ENCODE measurements at regions not wholly inside any gene's neighbourhood (a gene's known extent, or its start where the extent isn't known, plus 50 kb on each side); places are given as distances from the start of the nearest gene placed in this dataset.
"Not testable (repeated sequence)": the region's sequence is repeated elsewhere in the genome, so short reads cannot be mapped to it uniquely, and the experiment has no call there.

GRCh38 chr10:61078542-61079275 lies 134.7 kb upstream of the RHOBTB1 start:
- DNase-seq, result no peak

- DNase-seq, result no peak
Observed at GRCh38 chr10:61076572-61077114, 132.7 kb upstream of the RHOBTB1 start.

GRCh38 chr10:61073391-61073790 lies 129.4 kb upstream of the RHOBTB1 start:
- DNase-seq, result no peak

DNA sequence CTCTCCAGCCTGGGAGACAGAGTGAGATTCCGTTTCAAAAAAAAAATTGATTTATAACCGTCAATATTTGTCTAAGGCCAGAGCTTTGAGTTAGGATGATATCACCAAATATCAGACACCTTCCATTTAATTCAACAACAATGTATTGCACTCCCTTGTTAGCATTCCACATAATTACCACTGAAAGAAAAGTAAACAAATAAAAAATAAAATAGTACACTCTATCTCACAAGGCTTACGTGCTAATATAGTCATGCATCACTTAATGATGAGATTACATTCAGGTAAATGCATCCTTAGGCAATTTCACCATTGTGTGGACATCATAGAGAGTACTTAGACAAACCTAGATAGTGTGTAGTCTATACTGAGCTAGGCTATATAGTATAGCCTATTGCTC lies 127.6 kb upstream of the RHOBTB1 start:
- no peak for DNase-seq

DNA sequence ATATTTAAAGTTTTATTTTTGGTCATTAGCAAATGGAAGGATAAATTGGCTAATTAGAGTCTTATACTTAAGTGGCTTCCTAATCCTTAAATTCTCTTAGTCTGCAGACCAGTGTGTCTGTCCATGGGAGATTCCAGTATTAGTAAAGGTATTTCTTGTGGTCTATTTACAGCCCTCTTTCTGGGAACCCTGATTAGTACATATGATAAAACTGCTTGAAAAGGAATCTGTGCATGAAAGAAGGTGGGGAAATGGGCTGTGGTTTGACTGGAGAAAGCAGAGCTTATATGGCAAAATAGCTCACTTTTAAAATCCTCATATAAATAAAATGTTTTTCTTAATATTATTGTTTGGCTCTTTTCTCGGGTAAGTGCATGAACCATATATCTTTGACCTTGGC lies 124.5 kb upstream of the RHOBTB1 start:
- DNase-seq, result no peak

- DNase-seq, result no peak
Observed at GRCh38 chr10:61067671-61068336, 123.8 kb upstream of the RHOBTB1 start.

GRCh38 chr10:61066661-61067344 lies 122.8 kb upstream of the RHOBTB1 start:
- DNase-seq, result no peak

GRCh38 chr10:61065051-61065450 lies 121.1 kb upstream of the RHOBTB1 start:
- DNase-seq, result no peak

DNA sequence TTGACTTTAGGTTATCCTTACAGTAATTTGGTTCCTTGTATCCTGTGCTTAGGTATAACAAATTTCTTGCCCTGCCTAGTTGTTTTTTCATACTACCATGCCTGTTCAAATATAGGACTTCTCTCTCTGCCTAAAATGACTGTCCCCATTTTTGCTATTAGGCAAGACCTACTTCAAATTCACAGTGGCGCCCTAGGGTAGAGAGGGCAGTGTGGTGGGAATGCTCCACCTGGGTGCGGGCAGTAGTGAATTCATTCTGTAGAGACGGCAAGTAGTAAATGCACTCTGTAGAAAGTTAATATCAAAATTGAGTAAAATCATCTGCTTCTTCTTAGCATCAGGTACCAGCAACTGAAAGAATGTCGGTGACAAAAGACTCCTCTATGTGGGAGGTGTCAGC lies 120.4 kb upstream of the RHOBTB1 start:
- no peak for DNase-seq

- DNase-seq, result no peak
Observed at GRCh38 chr10:61063901-61064300, 119.9 kb upstream of the RHOBTB1 start.

DNA sequence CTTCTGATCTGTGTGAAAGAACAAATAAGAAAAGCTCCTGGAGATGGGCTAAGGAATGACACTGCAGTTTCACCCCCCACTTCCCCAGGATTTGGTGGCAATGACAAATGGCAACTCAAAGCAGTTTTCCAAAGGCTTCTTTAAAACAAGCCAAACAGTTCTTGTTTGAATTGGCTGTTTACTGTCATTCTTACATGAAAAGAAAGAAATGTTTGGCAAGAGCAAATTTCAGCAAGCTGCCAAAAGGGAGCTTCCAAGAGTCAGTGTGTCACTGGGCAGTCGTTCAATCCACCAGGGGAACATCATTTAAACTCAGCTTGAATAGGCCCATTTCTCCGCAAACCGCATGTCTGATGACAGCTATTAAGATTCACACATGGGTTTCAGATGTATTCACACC lies 119.0 kb upstream of the RHOBTB1 start:
- DNase-seq, result no peak

DNA sequence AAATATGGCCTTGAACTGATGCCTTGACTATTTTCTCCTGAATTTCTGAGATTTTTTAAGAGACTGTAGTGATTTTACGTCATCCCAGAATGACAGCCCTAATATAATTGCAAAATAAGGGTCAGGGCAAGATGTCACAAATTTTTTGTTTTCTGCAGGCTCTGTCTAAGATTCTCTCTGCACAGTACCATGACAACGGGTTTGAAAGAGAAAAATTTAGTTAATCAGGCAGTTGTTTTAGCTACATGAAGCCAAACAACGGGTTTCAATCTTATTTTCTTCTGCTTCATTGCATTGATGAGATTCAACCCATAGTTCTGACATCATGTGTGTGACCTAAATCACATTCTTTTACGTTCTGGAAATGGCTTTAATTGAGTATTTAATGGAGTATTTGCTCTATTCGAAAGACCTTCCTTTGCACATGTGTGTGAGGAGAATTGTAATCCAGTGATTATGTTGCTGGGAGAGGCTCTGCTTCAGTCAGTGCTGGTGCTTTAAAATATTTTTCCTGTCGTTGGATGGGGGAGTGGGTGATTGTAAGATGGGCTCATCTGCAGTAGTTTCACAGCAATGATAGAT lies 118.0 kb upstream of the RHOBTB1 start:
- DNase-seq, result no peak

- no peak for DNase-seq
Observed at GRCh38 chr10:61059636-61060035, 115.7 kb upstream of the RHOBTB1 start.

DNA sequence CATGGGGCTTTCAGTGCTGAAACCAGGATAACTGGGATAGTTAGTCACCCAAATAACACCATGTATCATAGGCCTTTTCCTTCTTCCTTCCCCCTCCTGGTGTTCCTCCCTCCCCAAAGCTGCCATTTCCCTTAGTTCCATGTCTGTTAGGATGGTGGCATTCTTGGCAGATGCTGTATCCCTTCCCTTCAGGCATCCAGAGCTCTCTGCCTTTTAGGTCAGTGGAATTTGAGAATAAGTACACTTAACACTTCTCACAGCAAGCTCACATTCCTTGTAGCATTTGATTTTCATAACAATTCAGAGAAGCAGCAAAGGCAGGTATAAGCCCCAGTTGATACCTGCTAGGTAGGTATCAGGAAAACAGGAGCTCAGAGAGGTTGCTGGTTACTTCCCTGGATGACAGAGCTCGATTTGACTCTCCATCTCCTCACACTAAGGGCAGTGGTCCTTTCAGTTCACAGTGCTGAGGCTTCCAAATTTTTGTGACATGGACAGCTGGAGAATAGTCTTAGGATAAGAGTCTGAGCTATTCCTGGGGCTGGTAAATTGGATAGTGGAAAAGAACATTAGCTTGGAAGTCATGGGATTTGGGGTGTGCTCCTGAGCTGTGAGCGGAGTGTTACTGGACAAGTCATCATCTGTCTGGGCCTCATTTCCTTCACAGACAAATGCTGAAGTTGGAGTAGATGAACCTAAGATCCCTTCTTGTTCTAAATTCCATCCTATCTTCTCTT lies 108.7 kb upstream of the RHOBTB1 start:
- no peak for DNase-seq

GRCh38 chr10:61051344-61051743 lies 107.4 kb upstream of the RHOBTB1 start:
- no peak for DNase-seq

DNA sequence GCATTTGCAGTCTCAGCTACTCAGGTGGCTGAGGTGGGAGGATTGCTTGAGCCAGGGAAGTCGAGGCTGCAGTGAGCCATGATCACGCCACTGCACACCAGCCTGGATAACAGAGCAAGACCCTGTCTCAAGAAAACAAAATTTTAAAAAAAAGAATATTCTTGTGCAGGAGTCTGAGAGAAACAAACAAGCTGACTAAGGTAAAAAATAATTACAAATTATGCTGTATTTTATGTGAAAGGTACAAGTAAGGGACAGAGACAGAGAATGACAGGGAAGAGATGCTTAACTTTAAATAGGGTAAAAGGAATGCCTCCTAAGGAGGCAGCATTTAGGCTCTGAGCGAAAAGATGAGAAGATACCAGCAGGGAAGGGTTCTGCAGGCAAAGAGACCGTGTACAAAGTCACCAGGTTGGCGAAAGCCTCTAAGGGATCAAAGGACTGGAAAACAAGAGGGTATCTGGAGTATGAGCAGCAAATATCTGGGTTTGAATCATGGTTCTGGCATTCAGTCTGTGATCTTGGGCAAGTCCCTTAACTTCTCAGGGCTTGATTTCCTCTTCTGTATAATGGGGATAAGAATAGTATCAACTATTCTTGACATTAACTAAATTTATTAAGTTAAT lies 106.2 kb upstream of the RHOBTB1 start:
- DNase-seq, result no peak

- DNase-seq, result no peak
Observed at GRCh38 chr10:61049386-61049785, 105.4 kb upstream of the RHOBTB1 start.

- no peak for DNase-seq
Observed at GRCh38 chr10:61047788-61048560, 104.0 kb upstream of the RHOBTB1 start.

GRCh38 chr10:61047081-61047480 lies 103.1 kb upstream of the RHOBTB1 start:
- no peak for DNase-seq

DNA sequence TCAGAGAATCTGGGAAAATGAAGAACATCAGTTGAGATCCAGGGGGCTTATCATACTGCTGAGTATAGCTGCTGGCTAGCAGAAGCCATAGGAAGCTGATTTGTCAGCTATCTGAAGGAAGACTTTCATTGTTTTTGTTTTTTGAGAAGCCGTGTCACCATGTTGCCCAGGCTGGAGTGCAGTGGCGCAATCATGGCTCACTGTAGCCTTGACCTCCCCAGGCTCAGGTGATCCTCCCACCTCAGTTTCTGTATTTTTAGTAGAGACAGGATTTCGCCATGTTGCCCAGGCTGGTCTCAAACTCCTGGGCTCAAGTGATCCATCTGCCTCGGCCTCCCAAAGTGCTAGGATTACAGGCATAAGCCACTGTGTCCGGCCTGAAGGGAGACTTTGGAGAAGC lies 101.5 kb upstream of the RHOBTB1 start:
- DNase-seq, result not testable (repeated sequence)

- DNase-seq, result no peak
Observed at GRCh38 chr10:61042533-61042932, 98.5 kb upstream of the RHOBTB1 start.
